Occipital lobe (tissue), 1 donor: ENCODE measurements at regions not wholly inside any gene's neighbourhood (a gene's known extent, or its start where the extent isn't known, plus 50 kb on each side); places are given as distances from the start of the nearest gene placed in this dataset.
"Not testable (repeated sequence)": the region's sequence is repeated elsewhere in the genome, so short reads cannot be mapped to it uniquely, and the experiment has no call there.

Experiments
- DNase-seq: peaks from one replicate; lab custom pipeline; 2025; lab: John Stamatoyannopoulos, UW

DNA sequence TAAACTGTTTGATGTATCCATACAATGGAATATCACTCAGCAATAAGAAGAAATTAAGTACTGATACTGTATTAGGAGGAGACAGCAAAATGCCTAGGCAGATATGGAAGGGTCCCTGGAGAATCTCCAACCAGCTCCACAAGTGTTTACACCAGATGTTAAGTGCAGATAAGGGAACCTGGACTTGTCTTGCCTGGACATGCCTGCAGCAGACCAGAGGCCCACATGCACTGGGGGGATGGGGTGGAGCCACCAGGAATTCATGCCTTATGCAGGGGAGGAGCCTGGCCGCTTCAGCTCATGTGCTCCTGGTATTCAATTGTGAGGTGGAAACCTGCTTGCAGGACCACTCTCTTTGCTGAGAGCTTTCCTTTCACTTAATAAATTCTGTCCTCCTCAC, 287.6 kb downstream of the LIPI start:
- DNase-seq = not testable (repeated sequence)

DNA sequence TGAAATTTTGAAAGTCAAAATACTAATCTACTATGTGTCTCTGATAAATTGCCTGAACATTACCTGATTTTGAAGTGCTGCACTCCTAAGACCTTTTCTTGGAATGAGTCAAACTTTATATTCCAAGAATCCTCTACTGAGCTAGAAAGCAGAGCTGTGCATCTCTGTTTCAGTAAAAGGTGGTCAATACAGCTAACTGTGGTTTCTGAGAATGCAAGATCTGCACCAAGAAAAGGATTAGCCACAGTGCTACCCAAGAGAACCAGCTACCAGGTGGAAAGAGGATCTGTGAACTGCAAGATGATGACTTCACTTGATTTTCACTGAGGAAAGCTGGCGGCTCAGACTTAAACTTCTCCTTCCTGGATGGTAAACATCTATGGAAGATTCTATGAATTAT, 289.3 kb downstream of the LIPI start:
- DNase-seq = not testable (repeated sequence)

DNA sequence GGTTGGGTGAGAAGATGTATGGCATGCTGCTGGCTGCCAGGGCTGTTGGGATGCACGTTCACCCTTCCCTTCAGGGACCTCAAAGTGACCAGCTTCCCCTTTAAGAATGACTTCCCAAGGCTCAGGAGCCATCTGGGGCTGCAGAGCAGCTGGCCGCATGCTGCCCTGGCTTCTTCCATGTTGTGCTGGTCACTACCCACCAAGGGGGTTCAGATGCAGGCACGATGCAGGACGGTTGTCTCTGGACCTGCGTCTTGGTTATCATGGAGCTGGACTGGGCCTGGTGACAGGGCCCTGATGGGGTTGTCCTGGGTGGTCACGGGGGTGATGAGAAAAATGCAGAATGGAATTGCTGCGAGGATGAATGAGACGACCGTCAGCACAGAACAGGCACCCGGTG, 297.8 kb downstream of the POTED start:
- not testable (repeated sequence) for DNase-seq

DNA sequence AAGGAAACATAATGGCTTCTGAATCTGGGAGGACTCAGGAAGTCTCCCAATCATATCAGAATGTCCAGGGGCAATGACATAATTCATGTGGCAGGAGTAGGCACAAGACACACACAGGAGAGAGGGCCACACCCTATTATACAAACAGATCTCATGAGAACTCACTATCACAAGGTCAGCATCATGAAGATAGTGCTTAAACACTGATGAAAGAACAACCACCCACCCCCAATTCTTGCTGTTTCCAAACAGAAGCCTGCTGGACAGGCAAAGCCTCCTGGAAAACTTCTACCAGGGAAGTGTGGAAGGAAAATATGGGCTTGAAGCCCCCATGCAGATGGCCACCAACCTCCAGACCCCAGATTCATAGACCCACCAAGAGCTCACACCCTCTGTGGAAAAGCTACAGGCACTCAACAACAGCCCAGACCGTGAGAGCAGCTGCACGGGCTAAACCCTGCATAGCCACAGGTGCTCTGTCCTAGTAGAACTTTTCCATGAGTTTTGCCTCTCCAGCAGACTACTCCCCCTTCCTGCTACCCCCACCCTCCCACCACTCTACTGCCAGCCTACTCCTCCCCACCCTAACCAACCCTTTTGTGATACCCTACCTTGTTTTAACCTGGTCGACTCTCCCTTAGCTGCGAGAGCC, 287.1 kb downstream of the POTED start:
- not testable (repeated sequence) for DNase-seq

DNA sequence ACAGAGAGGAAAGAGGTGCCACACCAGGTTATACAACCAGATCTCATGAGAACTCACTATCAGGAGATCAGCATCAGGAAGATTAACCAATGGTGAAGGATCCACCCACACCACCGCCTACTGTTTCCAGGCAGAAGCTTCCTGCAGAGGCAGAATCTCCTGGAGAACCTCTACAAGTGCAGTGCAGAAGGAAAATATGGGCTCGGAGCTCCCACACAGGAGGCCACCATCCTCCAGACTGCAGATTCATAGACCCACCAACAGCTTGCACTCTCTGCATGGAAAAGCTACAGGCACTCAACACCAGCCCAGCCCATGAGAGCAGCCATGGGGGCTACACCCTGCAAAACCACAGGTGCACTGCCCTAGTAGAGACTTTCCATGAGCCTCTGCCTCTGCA, 284.0 kb downstream of the POTED start:
- not testable (repeated sequence) for DNase-seq

DNA sequence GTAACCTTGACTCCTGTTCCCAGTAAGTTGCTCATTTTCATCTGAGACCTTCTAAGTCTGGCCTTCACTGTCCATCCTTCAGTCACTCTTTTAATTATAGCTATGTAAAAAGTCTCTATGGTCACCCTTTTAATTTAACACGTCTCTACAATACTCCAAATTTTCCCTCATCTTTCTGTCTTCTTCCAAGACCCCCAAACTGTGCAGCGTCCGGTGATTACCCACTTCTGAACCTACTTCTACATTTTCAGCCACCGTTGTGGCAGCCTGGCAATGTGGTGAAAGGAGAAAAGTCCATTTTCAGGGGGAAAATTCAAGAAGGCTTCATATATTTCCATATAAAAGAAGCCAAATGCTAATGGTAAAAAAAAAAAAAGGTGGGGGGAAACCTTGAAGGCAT, 283.4 kb downstream of the POTED start:
- DNase-seq = not testable (repeated sequence)

DNA sequence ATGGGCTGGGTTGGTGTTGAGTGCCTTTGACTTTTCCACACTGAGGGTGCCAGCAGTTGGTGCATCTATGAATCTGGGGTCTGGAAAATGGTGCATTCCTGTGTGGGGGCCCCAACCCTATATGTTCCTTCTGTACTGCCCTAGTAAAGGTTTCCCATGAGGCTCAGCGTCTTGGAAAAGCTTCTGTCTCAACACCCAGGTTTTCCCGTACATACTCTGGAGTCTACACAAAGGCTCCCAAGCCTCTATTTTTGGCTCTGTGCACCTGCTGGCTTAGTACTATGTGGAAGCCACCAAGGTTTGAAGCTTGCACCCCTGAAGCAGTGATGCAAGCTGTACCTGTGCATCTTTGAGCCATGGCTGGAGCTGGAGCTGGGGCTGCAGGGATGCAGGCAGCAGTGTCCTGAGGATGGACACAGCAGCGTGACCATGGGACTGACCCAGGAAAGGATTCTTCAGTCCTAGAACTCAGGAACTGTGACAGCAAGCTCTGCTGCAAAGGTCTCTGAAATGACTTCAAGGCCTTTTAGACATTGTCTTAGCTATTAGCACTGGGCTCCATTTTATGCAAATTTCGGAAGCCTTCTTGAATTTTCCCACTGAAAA, 282.7 kb downstream of the POTED start:
- DNase-seq = not testable (repeated sequence)

DNA sequence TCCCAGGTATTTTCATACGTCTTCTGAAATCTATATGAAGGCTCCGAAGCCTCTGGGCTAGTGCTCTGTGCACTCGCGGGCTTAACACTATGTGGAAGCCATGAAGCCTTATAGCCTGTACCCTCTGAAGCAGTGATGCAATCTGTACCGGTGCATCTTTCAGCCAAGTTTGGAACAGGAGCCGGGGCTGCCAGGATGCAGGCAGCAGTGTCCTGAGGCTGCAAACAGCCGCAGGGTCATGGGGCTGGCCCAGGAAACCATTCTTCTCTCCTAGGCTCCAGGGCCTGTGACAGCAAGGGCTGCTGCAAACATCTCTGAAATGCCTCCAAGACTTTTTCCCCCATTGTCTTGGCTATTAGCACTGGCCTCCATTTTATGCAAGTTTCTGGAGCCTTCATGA, 279.6 kb downstream of the POTED start:
- not testable (repeated sequence) for DNase-seq

DNA sequence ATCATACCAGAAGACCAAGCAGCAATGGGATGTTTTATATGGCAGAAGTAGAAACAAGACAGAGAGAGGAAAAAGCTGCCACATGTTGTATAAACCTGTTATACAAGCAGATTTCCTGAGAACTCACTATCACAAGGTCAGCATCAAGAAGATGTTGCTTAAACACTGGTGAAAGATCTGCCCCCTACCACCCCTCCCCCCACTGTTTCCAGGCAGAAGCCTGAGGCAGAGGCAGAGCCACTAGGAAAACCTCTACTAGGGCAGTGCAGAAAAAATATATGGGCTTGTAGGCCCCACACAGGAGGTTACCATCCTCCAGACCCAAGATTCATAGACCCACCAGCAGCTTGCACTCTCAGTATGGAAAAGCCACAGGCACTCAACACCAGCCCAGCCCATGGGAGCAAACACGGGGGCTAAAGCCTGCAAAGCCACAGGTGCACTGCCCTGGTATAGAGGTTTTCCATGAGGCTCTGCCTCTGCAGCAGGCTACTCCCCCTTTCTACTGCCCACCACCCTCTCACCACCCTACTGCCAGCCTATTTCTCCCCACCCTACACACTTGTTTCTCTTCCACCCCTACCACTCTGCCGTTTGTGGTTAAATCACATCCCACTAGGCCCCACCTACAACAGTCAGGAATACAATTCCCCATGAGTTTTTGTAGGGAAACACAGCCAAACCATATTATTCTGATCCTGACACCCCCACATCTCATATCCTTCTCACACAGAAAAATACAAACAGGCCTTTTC, 274.2 kb downstream of the POTED start:
- not testable (repeated sequence) for DNase-seq

DNA sequence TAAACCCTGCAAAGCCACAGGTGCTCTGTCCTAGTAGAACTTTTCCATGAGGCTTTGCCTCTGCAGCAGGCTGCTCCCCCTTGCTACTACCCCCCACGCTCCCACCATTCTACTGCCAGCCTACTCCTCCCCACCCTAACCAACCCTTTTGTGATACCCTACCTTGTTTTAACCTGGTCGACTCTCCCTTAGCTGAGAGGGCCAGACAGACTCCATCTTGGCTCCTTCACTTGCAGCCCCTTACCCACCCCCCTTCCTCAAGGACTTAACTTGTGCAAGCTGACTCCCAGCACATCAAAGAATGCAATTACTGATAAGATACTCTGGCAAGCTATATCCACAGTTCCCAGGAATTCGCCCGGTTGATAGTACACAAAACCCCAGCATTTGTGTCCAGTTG, 267.9 kb downstream of the POTED start:
- DNase-seq = not testable (repeated sequence)

DNA sequence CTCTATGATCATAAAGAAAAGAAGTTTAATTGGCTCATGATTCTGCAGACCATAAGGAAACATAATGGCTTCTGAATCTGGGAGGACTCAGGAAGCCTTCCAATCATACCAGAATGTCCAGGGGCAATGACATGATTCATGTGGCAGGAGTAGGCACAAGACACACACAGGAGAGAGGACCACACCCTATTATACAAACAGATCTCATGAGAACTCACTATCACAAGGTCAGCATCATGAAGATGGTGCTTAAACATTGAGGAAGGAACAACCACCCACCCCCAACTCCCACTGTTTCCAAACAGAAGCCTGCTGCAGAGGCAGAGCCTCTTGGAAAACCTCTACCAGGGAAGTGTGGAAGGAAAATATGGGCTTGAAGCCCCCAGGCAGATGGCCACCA, 267.4 kb downstream of the POTED start:
- DNase-seq = not testable (repeated sequence)

DNA sequence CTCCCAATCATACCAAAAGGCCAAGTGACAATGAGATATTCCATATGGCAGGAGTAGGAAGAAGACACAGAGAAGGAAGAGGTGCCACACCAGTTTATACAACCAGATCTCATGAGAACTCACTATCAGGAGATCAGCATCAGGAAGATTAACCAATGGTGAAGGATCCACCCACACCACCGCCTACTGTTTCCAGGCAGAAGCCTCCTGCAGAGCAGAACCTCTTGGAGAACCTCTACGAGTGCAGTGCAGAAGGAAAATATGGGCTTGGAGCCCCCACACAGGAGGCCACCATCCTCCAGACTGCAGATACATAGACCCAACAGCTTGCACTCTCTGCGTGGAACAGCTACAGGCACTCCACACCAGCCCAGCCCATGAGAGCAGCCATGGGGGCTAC, 264.4 kb downstream of the POTED start:
- not testable (repeated sequence) for DNase-seq

DNA sequence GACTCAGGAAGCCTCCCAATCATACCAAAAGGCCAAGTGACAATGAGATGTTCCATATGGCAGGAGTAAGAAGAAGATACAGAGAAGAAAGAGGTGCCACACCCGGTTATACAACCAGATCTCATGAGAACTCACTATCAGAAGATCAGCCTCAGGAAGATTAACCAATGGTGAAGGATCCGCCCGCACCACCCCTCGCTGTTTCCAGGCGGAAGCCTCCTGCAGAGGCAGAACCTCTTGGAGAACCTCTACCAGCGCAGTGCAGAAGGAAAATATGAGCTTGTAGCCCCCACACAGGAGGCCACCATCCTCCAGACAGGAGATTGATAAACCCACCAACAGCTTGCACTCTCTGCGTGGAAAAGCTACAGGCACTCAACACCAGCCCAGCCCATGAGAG, 245.1 kb downstream of the POTED start:
- no peak for DNase-seq

DNA sequence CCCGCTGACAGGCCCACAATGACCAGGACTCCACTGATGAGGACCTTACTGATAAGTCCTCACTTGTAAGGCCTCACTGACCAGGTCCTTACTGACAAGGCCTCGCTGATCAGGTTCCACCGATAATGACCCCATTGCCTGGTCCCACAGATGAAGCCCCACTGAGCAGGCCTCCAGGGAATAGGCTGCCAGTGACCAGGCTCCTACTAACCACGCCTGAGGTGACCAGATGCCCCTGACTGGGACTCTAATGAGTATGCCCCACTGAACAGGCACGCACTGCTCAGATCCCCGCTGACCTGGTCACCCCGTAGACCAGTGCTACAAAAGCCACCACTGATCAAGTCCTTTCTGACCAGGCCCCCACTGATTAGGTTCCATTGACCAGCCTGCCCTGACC, 241.2 kb downstream of the POTED start:
- DNase-seq = not testable (repeated sequence)

DNA sequence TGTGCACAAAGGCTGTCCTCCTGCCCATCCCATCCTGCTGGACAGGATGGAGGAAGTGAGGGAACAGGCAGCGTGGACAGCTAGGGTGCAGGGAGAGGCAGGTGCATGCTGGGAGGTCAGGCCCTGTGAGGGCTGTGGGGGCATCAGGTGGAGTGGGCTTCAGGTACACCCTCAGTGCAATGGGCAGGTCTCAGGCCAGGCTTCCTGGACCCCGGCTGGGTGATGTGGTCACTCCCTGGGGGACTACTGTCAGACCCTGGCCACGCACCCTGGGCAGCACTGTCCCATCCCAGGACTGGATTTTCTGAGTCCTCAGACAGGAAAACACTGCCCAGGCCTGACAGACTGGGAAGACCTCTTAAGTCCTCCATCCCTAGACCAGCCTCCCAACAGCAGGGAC, 239.9 kb downstream of the POTED start:
- DNase-seq = not testable (repeated sequence)

DNA sequence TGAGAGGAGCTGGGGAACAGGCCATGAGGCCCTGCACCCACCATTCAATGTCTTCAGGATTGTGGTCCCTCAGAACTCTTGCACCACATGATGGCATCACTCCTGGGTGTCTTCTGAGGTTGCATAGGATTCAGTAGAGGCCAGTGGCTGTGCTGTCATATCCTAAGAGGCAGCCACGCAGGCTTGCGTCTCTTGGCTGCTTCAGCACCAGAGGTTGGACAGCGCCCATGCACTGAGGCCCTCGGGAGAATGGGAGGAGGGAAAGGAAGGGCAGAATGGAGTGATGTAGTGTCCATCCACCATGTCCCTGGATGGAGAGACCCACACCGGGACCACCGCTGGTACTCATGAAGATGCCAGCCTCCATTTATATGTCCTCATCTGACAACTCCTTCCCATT, 237.1 kb downstream of the POTED start:
- not testable (repeated sequence) for DNase-seq

DNA sequence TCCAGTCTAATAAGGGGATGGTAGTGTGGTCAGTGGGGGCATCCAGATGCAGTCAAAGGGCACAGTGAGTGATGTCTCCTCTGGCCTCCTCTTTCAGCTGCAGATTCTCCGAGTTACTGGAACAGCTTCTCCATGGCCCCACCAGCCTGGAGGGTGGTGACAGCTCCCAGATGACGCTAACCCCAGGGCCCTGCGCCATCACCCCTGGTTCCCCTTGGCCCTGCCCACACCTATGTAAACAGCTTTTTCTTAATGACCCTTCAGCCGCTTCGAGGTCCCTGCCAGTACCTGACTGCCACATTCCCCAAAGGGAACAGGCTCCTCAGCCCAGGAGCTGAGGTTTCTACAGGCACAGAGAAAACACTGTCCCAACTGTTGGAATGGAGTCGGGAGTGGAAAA, 235.0 kb downstream of the POTED start:
- not testable (repeated sequence) for DNase-seq

DNA sequence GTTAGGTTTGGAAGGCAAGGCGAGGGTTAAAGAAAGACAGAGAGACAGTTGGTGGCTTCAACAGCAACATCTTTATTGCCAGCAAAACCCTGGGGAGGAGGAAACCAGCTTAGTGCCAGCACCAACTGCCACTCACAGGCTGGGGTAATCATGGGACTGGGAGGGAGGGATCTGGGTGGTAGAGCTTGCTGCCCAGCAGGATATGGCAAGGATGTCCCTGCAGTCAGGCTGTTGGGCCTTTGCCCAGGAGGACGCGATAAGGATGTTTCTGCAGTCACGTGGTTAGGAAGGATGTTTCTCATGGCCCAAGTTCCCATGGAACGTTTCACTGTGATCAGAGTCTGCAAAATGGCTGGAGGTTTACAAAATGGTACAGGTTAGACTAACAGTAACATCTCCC, 233.5 kb downstream of the POTED start:
- not testable (repeated sequence) for DNase-seq

DNA sequence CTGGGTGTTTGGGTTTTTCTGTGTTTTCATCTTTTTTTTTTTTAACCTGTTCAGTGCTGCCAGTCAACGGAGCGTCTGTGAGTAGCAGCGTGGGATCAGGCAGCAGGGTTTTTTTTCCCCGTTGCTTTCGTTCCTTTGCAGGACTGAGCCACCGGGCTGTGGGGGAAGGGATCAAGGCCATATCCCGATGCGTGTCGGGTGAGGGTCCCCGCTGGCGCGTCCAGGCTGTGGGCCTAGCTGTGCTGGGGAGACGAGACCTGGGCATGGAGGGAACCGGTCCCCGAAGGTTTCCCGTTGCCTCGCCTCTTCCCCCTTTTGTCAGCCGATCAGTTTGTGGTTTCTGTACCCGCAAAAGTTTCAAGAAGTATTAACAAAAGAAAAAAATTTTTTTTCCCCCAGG, 218.1 kb downstream of the POTED start:
- not testable (repeated sequence) for DNase-seq

DNA sequence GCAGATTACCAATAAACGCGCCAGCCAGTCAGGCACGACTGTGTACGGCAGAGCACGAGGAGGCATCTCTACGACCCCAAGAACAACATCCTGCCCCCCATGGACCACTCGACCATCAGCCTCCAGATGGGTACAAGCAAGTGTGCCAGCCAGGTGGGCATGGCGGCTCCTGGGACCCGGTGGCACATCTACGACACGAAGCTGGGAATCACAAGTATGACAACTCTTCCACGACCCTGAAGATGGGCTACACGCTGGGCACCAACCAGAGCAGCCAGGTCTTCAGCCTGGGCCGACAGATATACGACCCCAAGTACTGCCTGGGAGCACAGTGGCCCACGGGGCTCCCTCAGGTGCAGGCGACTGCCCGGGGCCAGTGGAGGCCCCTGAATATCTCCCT, 217.6 kb downstream of the POTED start:
- no peak for DNase-seq

DNA sequence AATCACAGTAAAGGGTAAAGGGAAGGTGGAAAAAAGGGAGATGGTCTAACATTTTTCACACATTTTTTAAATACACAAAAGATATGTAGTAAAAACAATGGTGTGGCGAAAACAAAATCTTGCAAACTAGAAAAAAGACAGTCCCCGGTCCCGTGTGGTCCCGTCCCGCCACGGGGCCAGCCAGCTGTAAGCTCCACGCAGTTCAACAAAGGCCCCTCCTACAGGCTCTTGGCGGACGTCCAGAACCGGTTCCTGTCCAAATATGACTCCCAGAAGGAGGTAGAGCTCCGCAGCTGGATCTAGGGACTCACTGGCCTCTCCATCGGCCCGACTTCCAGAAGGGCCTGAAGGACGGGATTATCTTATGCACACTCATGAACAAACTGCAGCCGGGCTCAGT, 216.9 kb downstream of the POTED start:
- not testable (repeated sequence) for DNase-seq

DNA sequence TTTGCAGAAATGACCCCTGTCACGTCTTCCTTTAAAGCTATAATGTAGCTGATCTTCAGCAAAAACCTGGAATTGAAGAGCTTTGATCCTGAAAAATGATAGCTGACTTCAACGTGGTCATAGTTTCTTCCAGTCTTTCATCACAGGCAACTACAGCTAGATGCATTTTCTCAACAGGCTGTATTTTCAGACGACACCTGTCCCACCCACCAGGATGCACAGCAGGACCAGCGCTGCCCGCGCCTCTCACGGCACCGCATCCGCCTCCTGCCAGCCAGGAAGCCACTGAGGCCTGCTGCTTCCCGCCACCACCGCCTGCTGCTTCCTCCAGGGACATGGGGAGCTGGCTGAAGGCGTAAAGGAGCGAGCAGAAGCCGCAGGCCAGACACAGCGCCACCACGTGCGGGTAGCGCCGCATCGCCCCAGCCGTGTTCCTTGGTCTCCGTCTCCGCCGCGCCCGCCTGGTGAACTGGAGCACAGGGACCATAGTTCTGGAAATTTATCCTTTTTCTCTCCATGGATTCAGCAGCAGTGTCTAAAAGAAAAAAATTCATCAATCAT, 215.7 kb downstream of the POTED start:
- not testable (repeated sequence) for DNase-seq
